T follicular helper cell (primary cell): ENCODE measurements at regions not wholly inside any gene's neighbourhood (a gene's known extent, or its start where the extent isn't known, plus 50 kb on each side); places are given as distances from the start of the nearest gene placed in this dataset.
"Not testable (repeated sequence)": the region's sequence is repeated elsewhere in the genome, so short reads cannot be mapped to it uniquely, and the experiment has no call there.

ENCODE experiments used
- DNase-seq: peaks from one replicate; pipeline ENCODE4 v3.0.0-alpha.2; 2020; ENCODE audit warnings: low read depth

GRCh38 chr3:20552605-20553275 is 366.7 kb upstream of the SGO1 start:
- DNase-seq: no peak

- DNase-seq: not testable (repeated sequence)
Measured at GRCh38 chr3:20547361-20548269, 361.6 kb upstream of the SGO1 start.

GRCh38 chr3:20546636-20547035 is 360.6 kb upstream of the SGO1 start:
- no peak for DNase-seq

- no peak for DNase-seq
Measured at GRCh38 chr3:20543535-20544226, 357.7 kb upstream of the SGO1 start.

GRCh38 chr3:20540066-20540465 is 354.1 kb upstream of the SGO1 start:
- DNase-seq: no peak

- DNase-seq: no peak
Measured at GRCh38 chr3:20539666-20540065, 353.7 kb upstream of the SGO1 start.

GRCh38 chr3:20537234-20537633 is 351.2 kb upstream of the SGO1 start:
- DNase-seq: no peak

- DNase-seq: no peak
Measured at GRCh38 chr3:20529911-20530310, 343.9 kb upstream of the SGO1 start.

- no peak for DNase-seq
Measured at GRCh38 chr3:20528180-20528770, 342.3 kb upstream of the SGO1 start.

GRCh38 chr3:20527368-20527767 is 341.4 kb upstream of the SGO1 start:
- DNase-seq: no peak

- no peak for DNase-seq
Measured at GRCh38 chr3:20524328-20524727, 338.3 kb upstream of the SGO1 start.

- no peak for DNase-seq
Measured at GRCh38 chr3:20523293-20523692, 337.3 kb upstream of the SGO1 start.

GRCh38 chr3:20517316-20517715 is 331.3 kb upstream of the SGO1 start:
- DNase-seq: not testable (repeated sequence)

- no peak for DNase-seq
Measured at GRCh38 chr3:20516311-20516710, 330.3 kb upstream of the SGO1 start.

- no peak for DNase-seq
Measured at GRCh38 chr3:20515834-20516233, 329.8 kb upstream of the SGO1 start.

- DNase-seq: no peak
Measured at GRCh38 chr3:20511863-20512505, 326.0 kb upstream of the SGO1 start.

GRCh38 chr3:20510396-20510795 is 324.4 kb upstream of the SGO1 start:
- DNase-seq: no peak

- DNase-seq: no peak
Measured at GRCh38 chr3:20503394-20504082, 317.5 kb upstream of the SGO1 start.

- no peak for DNase-seq
Measured at GRCh38 chr3:20490996-20491395, 305.0 kb upstream of the SGO1 start.

- DNase-seq: no peak
Measured at GRCh38 chr3:20488151-20488550, 302.1 kb upstream of the SGO1 start.

- DNase-seq: no peak
Measured at GRCh38 chr3:20484126-20484525, 298.1 kb upstream of the SGO1 start.
